ENCODE measurements at regions not wholly inside any gene's neighbourhood (a gene's known extent, or its start where the extent isn't known, plus 50 kb on each side); places are given as distances from the start of the nearest gene placed in this dataset.

- Histone ChIP-seq H3K4me1 (no peaks in the 10 kb centered on the region), H3K4me3 (no peak overlapping the region), H3K27ac (no peak overlapping the region), H3K9me3 (no peaks in the 10 kb centered on the region), H3K36me3 (no peaks in the 10 kb centered on the region), H3K27me3 (no peaks in the 10 kb centered on the region)
- TF ChIP-seq POLR2A (IDR thresholded peaks at IDR 0.05): no peak
- TF ChIP-seq CTCF (IDR thresholded peaks at IDR 0.05): no peak
- intact Hi-C loops (cut with DNase I; ENCODE audit: low total_unique reads): no loop called here
- DNase-seq: no peak
Observed at GRCh38 chr3:103950676-103951075, 1416.0 kb upstream of the ALCAM start.

GRCh38 chr3:103953796-103954195 is 1412.9 kb upstream of the ALCAM start:
- Histone ChIP-seq H3K27ac (no peak overlapping the region), H3K4me1 (no peaks in the 10 kb centered on the region), H3K9me3 (no peaks in the 10 kb centered on the region), H3K36me3 (no peaks in the 10 kb centered on the region), H3K4me3 (no peak overlapping the region), H3K27me3 (no peaks in the 10 kb centered on the region)
- no peak for TF ChIP-seq CTCF (IDR thresholded peaks at IDR 0.05)
- intact Hi-C loops (cut with DNase I; ENCODE audit: low total_unique reads): no loop called here
- no peak for DNase-seq

- no peaks in the 10 kb centered on the region for H3K9me3 ChIP-seq
- TF ChIP-seq CTCF (IDR thresholded peaks at IDR 0.05): no peak
- no peak for TF ChIP-seq POLR2A (IDR thresholded peaks at IDR 0.05)
- no peaks in the 10 kb centered on the region for H3K36me3 ChIP-seq
- intact Hi-C loops (cut with DNase I; ENCODE audit: low total_unique reads): no loop called here
- H3K27me3 ChIP-seq: no peaks in the 10 kb centered on the region
- H3K4me1 ChIP-seq: no peaks in the 10 kb centered on the region
- no peak overlapping the region for H3K4me3 ChIP-seq
- no peak overlapping the region for H3K27ac ChIP-seq
- DNase-seq: no peak
Observed at GRCh38 chr3:103960819-103961218, 1405.9 kb upstream of the ALCAM start.

GRCh38 chr3:103963599-103963998 is 1403.1 kb upstream of the ALCAM start:
- Histone ChIP-seq H3K4me3 (no peak overlapping the region), H3K36me3 (no peaks in the 10 kb centered on the region), H3K9me3 (no peaks in the 10 kb centered on the region), H3K27me3 (no peaks in the 10 kb centered on the region), H3K27ac (no peak overlapping the region), H3K4me1 (no peaks in the 10 kb centered on the region)
- TF ChIP-seq CTCF (IDR thresholded peaks at IDR 0.05) (no peak), POLR2A (IDR thresholded peaks at IDR 0.05) (no peak)
- no peak for DNase-seq
- intact Hi-C loops (cut with DNase I; ENCODE audit: low total_unique reads): no loop called here

- DNase-seq: no peak
- no peak overlapping the region for H3K27ac ChIP-seq
- no peaks in the 10 kb centered on the region for H3K9me3 ChIP-seq
- TF ChIP-seq CTCF (IDR thresholded peaks at IDR 0.05): no peak
- TF ChIP-seq POLR2A (IDR thresholded peaks at IDR 0.05): no peak
- H3K4me1 ChIP-seq: no peaks in the 10 kb centered on the region
- intact Hi-C loops (cut with DNase I; ENCODE audit: low total_unique reads): no loop called here
- H3K4me3 ChIP-seq: no peak overlapping the region
- H3K36me3 ChIP-seq: no peaks in the 10 kb centered on the region
- H3K27me3 ChIP-seq: no peaks in the 10 kb centered on the region
Observed at GRCh38 chr3:103965764-103966163, 1400.9 kb upstream of the ALCAM start.
